HCEC 1CT (cell line): ENCODE measurements at regions not wholly inside any gene's neighbourhood (a gene's known extent, or its start where the extent isn't known, plus 50 kb on each side); places are given as distances from the start of the nearest gene placed in this dataset.
"Not testable (repeated sequence)": the region's sequence is repeated elsewhere in the genome, so short reads cannot be mapped to it uniquely, and the experiment has no call there.

Experiments used
- DNase-seq: peaks from one replicate; pipeline ENCODE4 v3.0.0-alpha.2; 2017

- no peak for DNase-seq
Measured at GRCh38 chr9:30519166-30519565, 1865.3 kb upstream of the ACO1 start.

GRCh38 chr9:30519756-30520155, 1864.7 kb upstream of the ACO1 start:
- DNase-seq = no peak

GRCh38 chr9:30522061-30522460, 1862.4 kb upstream of the ACO1 start:
- DNase-seq = no peak

GRCh38 chr9:30522486-30522885, 1862.0 kb upstream of the ACO1 start:
- DNase-seq = no peak

- DNase-seq = no peak
Measured at GRCh38 chr9:30524311-30524710, 1860.1 kb upstream of the ACO1 start.

- DNase-seq = no peak
Measured at GRCh38 chr9:30534455-30534854, 1850.0 kb upstream of the ACO1 start.

- DNase-seq = no peak
Measured at GRCh38 chr9:30534896-30535295, 1849.5 kb upstream of the ACO1 start.

GRCh38 chr9:30536494-30536893, 1847.9 kb upstream of the ACO1 start:
- no peak for DNase-seq

- not testable (repeated sequence) for DNase-seq
Measured at GRCh38 chr9:30539696-30540095, 1844.7 kb upstream of the ACO1 start.

- no peak for DNase-seq
Measured at GRCh38 chr9:30574355-30575151, 1809.9 kb upstream of the ACO1 start.

GRCh38 chr9:30575218-30575617, 1809.2 kb upstream of the ACO1 start:
- no peak for DNase-seq

GRCh38 chr9:30575691-30576090, 1808.8 kb upstream of the ACO1 start:
- DNase-seq = no peak

GRCh38 chr9:30579810-30580209, 1804.6 kb upstream of the ACO1 start:
- DNase-seq = no peak

GRCh38 chr9:30582240-30582639, 1802.2 kb upstream of the ACO1 start:
- DNase-seq = no peak

- DNase-seq = no peak
Measured at GRCh38 chr9:30584559-30584958, 1799.9 kb upstream of the ACO1 start.

- no peak for DNase-seq
Measured at GRCh38 chr9:30591461-30591860, 1793.0 kb upstream of the ACO1 start.

- DNase-seq = no peak
Measured at GRCh38 chr9:30597608-30598007, 1786.8 kb upstream of the ACO1 start.

GRCh38 chr9:30605936-30606335, 1778.5 kb upstream of the ACO1 start:
- DNase-seq = no peak

GRCh38 chr9:30609713-30610112, 1774.7 kb upstream of the ACO1 start:
- no peak for DNase-seq

GRCh38 chr9:30616782-30617181, 1767.7 kb upstream of the ACO1 start:
- not testable (repeated sequence) for DNase-seq

GRCh38 chr9:30622561-30622960, 1761.9 kb upstream of the ACO1 start:
- no peak for DNase-seq

GRCh38 chr9:30628915-30629567, 1755.4 kb upstream of the ACO1 start:
- DNase-seq = no peak

- no peak for DNase-seq
Measured at GRCh38 chr9:30630459-30630858, 1754.0 kb upstream of the ACO1 start.

GRCh38 chr9:30646639-30647038, 1737.8 kb upstream of the ACO1 start:
- not testable (repeated sequence) for DNase-seq

GRCh38 chr9:30661925-30662324, 1722.5 kb upstream of the ACO1 start:
- DNase-seq = no peak
